ENCODE measurements at regions not wholly inside any gene's neighbourhood (a gene's known extent, or its start where the extent isn't known, plus 50 kb on each side); places are given as distances from the start of the nearest gene placed in this dataset.

DNA sequence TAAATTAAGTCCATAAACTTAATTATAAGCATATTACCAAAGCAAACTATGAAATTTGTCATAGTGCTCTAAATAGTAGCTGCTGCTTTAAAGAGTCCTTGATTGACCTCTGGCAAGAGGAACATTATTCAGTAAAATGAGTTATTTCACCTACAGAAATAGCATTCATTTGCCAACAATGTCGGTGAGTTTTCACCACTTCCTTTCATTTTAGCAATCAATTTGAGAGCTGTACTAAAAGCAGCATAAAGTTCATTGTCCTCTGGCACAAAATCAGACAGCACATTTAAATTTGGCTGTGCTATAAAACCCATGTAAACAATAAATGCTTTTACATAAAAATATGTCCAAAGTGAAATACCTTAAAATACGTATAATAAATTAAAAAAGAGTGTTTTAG lies 1515.7 kb downstream of the SI start:
- CTCF ChIA-PET: no interaction called here

DNA sequence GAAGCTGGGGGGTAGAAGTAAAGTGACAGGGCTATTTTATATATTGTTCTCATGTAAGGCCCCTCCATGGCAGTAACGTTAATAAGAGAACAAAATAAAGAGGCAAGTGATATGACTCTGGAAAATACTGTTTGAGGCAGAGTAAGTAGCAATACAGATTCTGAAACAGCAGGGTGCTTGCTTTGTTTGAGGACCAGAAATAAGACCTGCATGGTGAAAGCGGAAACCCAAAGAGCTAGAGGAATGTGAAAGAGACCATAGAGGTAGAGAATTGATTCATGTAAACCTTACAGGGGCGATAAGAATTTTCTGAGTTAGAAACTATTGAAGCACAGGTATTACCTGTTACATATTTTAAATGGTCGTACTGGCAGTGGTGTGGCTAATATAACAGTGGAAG lies 1517.1 kb downstream of the SI start:
- H3K4me1 ChIP-seq (ENCODE audit: control insufficient read depth, insufficient read depth, low read length): no peaks in the 10 kb centered on the region
- no peak overlapping the region for H3K27ac ChIP-seq (ENCODE audit: extremely low read depth, low read depth, low read length)
- ChIA-PET CTCF (no interaction called here), POLR2A (no interaction called here)
- no peak overlapping the region for H3K4me3 ChIP-seq (ENCODE audit: low read depth, low read length)
- no peaks in the 10 kb centered on the region for H3K9me3 ChIP-seq (ENCODE audit: control insufficient read depth, insufficient read depth, low read depth, low read length)
- no peak for TF ChIP-seq ZNF626 (tag by site-specific recombination; IDR thresholded peaks at IDR 0.05)
- no peak for TF ChIP-seq ZNF121 (tag by site-specific recombination; IDR thresholded peaks at IDR 0.05)
- no peak for TF ChIP-seq ZNF549 (tag by site-specific recombination; IDR thresholded peaks at IDR 0.05)
- no peak for TF ChIP-seq ZBTB8A (tag by site-specific recombination; IDR thresholded peaks at IDR 0.05)
- TF ChIP-seq ZNF175 (tag by site-specific recombination; IDR thresholded peaks at IDR 0.05): no peak
- TF ChIP-seq GLIS1 (tag by site-specific recombination; IDR thresholded peaks at IDR 0.05): no peak
- no peak for TF ChIP-seq KLF8 (tag by site-specific recombination; IDR thresholded peaks at IDR 0.05)
- no peak for TF ChIP-seq SETDB1 (IDR thresholded peaks at IDR 0.05; ENCODE audit: insufficient read length, low read length)
- no peak for TF ChIP-seq KLF1 (tag by site-specific recombination; IDR thresholded peaks at IDR 0.05)
- TF ChIP-seq ZNF548 (tag by site-specific recombination; IDR thresholded peaks at IDR 0.05): no peak
- TF ChIP-seq ZNF23 (tag by site-specific recombination; IDR thresholded peaks at IDR 0.05; ENCODE audit: borderline replicate concordance): no peak
- TF ChIP-seq ZSCAN16 (tag by site-specific recombination; IDR thresholded peaks at IDR 0.05): no peak
- TF ChIP-seq HOXC10 (CRISPR knock-in tag; IDR thresholded peaks at IDR 0.05): no peak
- TF ChIP-seq ZSCAN5A (tag by site-specific recombination; IDR thresholded peaks at IDR 0.05): no peak
- no peak for TF ChIP-seq ZNF670 (tag by site-specific recombination; IDR thresholded peaks at IDR 0.05; ENCODE audit: low read depth)
- TF ChIP-seq ZNF404 (tag by site-specific recombination; IDR thresholded peaks at IDR 0.05): no peak
- TF ChIP-seq ZNF266 (tag by site-specific recombination; IDR thresholded peaks at IDR 0.05; ENCODE audit: low read depth): no peak
- no peak for TF ChIP-seq ZNF324 (tag by site-specific recombination; IDR thresholded peaks at IDR 0.05)
- TF ChIP-seq, protein P1, sequence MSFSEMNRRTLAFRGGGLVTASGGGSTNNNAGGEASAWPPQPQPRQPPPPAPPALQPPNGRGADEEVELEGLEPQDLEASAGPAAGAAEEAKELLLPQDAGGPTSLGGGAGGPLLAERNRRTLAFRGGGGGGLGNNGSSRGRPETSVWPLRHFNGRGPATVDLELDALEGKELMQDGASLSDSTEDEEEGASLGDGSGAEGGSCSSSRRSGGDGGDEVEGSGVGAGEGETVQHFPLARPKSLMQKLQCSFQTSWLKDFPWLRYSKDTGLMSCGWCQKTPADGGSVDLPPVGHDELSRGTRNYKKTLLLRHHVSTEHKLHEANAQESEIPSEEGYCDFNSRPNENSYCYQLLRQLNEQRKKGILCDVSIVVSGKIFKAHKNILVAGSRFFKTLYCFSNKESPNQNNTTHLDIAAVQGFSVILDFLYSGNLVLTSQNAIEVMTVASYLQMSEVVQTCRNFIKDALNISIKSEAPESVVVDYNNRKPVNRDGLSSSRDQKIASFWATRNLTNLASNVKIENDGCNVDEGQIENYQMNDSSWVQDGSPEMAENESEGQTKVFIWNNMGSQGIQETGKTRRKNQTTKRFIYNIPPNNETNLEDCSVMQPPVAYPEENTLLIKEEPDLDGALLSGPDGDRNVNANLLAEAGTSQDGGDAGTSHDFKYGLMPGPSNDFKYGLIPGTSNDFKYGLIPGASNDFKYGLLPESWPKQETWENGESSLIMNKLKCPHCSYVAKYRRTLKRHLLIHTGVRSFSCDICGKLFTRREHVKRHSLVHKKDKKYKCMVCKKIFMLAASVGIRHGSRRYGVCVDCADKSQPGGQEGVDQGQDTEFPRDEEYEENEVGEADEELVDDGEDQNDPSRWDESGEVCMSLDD (tag by site-specific recombination; IDR thresholded peaks at IDR 0.05): no peak
- no peaks in the 10 kb centered on the region for H3K36me3 ChIP-seq (ENCODE audit: control insufficient read depth in 2 of 2, insufficient read depth in 1 of 2, low read length in 2 of 2)

More for the DNA sequence above, 1515.7 kb downstream of the SI start:
- Histone ChIP-seq H3K4me3 (ENCODE audit: low read depth, low read length) (no peak overlapping the region), H3K9me3 (ENCODE audit: control insufficient read depth, insufficient read depth, low read depth, low read length) (no peaks in the 10 kb centered on the region), H3K27ac (ENCODE audit: extremely low read depth, low read depth, low read length) (no peak overlapping the region), H3K4me1 (ENCODE audit: control insufficient read depth, insufficient read depth, low read length) (no peaks in the 10 kb centered on the region), H3K36me3 (ENCODE audit: control insufficient read depth in 2 of 2, insufficient read depth in 1 of 2, low read length in 2 of 2) (no peaks in the 10 kb centered on the region)
- TF ChIP-seq ZFP37 (tag by site-specific recombination; IDR thresholded peaks at IDR 0.05): no peak
- no peak for TF ChIP-seq ZNF184 (tag by site-specific recombination; IDR thresholded peaks at IDR 0.05)
- TF ChIP-seq ZNF202 (tag by site-specific recombination; IDR thresholded peaks at IDR 0.05; ENCODE audit: borderline replicate concordance): no peak
- TF ChIP-seq, protein P2, sequence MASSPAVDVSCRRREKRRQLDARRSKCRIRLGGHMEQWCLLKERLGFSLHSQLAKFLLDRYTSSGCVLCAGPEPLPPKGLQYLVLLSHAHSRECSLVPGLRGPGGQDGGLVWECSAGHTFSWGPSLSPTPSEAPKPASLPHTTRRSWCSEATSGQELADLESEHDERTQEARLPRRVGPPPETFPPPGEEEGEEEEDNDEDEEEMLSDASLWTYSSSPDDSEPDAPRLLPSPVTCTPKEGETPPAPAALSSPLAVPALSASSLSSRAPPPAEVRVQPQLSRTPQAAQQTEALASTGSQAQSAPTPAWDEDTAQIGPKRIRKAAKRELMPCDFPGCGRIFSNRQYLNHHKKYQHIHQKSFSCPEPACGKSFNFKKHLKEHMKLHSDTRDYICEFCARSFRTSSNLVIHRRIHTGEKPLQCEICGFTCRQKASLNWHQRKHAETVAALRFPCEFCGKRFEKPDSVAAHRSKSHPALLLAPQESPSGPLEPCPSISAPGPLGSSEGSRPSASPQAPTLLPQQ (tag by site-specific recombination; IDR thresholded peaks at IDR 0.05): no peak
- TF ChIP-seq ZNF76 (tag by site-specific recombination; IDR thresholded peaks at IDR 0.05; ENCODE audit: borderline replicate concordance, low read depth): no peak
- no peak for TF ChIP-seq GLI2 (tag by site-specific recombination; IDR thresholded peaks at IDR 0.05; ENCODE audit: borderline replicate concordance, low read depth)
- no peak for TF ChIP-seq ZBTB17 (tag by site-specific recombination; IDR thresholded peaks at IDR 0.05)
- TF ChIP-seq ZNF792 (tag by site-specific recombination; IDR thresholded peaks at IDR 0.05): no peak
- no peak for TF ChIP-seq ZNF132 (tag by site-specific recombination; IDR thresholded peaks at IDR 0.05; ENCODE audit: borderline replicate concordance)
- no peak for TF ChIP-seq ZNF555 (tag by site-specific recombination; conservative IDR thresholded peaks at IDR 0.05)
- TF ChIP-seq ZNF391 (tag by site-specific recombination; IDR thresholded peaks at IDR 0.05; ENCODE audit: borderline replicate concordance, low read depth): no peak
- TF ChIP-seq HOXC10 (CRISPR knock-in tag; IDR thresholded peaks at IDR 0.05): no peak
- no peak for TF ChIP-seq ZFP69B (tag by site-specific recombination; IDR thresholded peaks at IDR 0.05)
- no peak for TF ChIP-seq ZSCAN4 (tag by site-specific recombination; IDR thresholded peaks at IDR 0.05)
- POLR2A ChIA-PET: no interaction called here

Data from HEK293 (cell line).